AG04450 (cell line): ENCODE measurements at regions not wholly inside any gene's neighbourhood (a gene's known extent, or its start where the extent isn't known, plus 50 kb on each side); places are given as distances from the start of the nearest gene placed in this dataset.

Experiments used
- CTCF ChIA-PET: fragments of 300-600, 350-600 bp; formaldehyde crosslinking; extraction: SDS; loops from one replicate; lab custom pipeline; 2022; ENCODE audit warnings: antibody characterized with exemption, inconsistent platforms; lab: Charles Lee
- POLR2A ChIA-PET: fragments of 350-600 bp; formaldehyde crosslinking; extraction: SDS; loops from one replicate; lab custom pipeline; 2021; ENCODE audit warnings: antibody characterized with exemption, inconsistent platforms; lab: Yijun Ruan, JAX
- DNase-seq: peaks from one replicate; pipeline ENCODE4 v3.0.0-alpha.2; 2011; ENCODE audit warnings: low read depth, low spot score
- H3K27ac ChIP-seq: one replicate; pipeline ENCODE4 v1.5.1; 2012; ENCODE audit warnings: low read depth, low read length, control low read depth
- H3K27me3 ChIP-seq: one replicate; pipeline ENCODE4 v1.6.0; 2012; ENCODE audit warnings: low read length; ENCODE audit not compliant: control insufficient read depth, insufficient read depth
- H3K4me3 ChIP-seq: 2 replicates; pipeline ENCODE4 v1.5.1; 2011; ENCODE audit warnings: mild to moderate bottlenecking, low read depth, low read length, control low read depth
- H3K9me3 ChIP-seq: 2 replicates; pipeline ENCODE4 v1.5.1; 2012; ENCODE audit warnings: low read length; ENCODE audit not compliant: control insufficient read depth, insufficient read depth
- CTCF ChIP-seq: IDR thresholded peaks from 2 replicates; pipeline ENCODE4 v1.5.1; 2011; ENCODE audit warnings: low read depth, low read length, control low read depth, inconsistent platforms

- ChIA-PET CTCF (no interaction called here), POLR2A (no interaction called here)
- H3K4me3 ChIP-seq: no peak overlapping the region
- no peak for TF ChIP-seq CTCF
- no peaks in the 10 kb centered on the region for H3K27me3 ChIP-seq
- H3K9me3 ChIP-seq: peaks cover 3% of the 10 kb centered on the region; the same call in 1 of the 2 replicates
- no peak overlapping the region for H3K27ac ChIP-seq
- DNase-seq: no peak
Measured at GRCh38 chr5:60206234-60206633, 312.7 kb upstream of the PDE4D start.

- no peak for DNase-seq
- CTCF ChIA-PET: interaction anchor here (1.0 kb wide), 1 partner anchor 395 kb away, joined by 3 read pairs; no protein-coding TSS in a partner anchor
- no peaks in the 10 kb centered on the region for H3K27me3 ChIP-seq
Measured at GRCh38 chr5:60205071-60205470, 311.5 kb upstream of the PDE4D start.

GRCh38 chr5:60196385-60197113 lies 303.0 kb upstream of the PDE4D start:
- CTCF ChIA-PET: no interaction called here

More at GRCh38 chr5:60205071-60205470, 311.5 kb upstream of the PDE4D start:
- no peak overlapping the region for H3K4me3 ChIP-seq
- H3K9me3 ChIP-seq: no peaks in the 10 kb centered on the region
- POLR2A ChIA-PET: no interaction called here
- H3K27ac ChIP-seq: no peak overlapping the region
- no peak for TF ChIP-seq CTCF

GRCh38 chr5:60195551-60195950 lies 302.0 kb upstream of the PDE4D start:
- no peaks in the 10 kb centered on the region for H3K27me3 ChIP-seq
- ChIA-PET POLR2A (no interaction called here), CTCF (no interaction called here)
- DNase-seq: no peak
- H3K27ac ChIP-seq: no peak overlapping the region
- no peak for TF ChIP-seq CTCF
- no peak overlapping the region for H3K4me3 ChIP-seq
- no peaks in the 10 kb centered on the region for H3K9me3 ChIP-seq

More at GRCh38 chr5:60196385-60197113, 303.0 kb upstream of the PDE4D start:
- no peak overlapping the region for H3K4me3 ChIP-seq
- H3K9me3 ChIP-seq: no peaks in the 10 kb centered on the region
- TF ChIP-seq CTCF: no peak
- no peaks in the 10 kb centered on the region for H3K27me3 ChIP-seq
- POLR2A ChIA-PET: no interaction called here
- DNase-seq: peak; percentile 16
- H3K27ac ChIP-seq: no peak overlapping the region

GRCh38 chr5:60195083-60195482 lies 301.6 kb upstream of the PDE4D start:
- Histone ChIP-seq H3K4me3 (no peak overlapping the region), H3K27me3 (no peaks in the 10 kb centered on the region), H3K9me3 (no peaks in the 10 kb centered on the region), H3K27ac (no peak overlapping the region)
- no peak for DNase-seq
- TF ChIP-seq CTCF: no peak
- ChIA-PET CTCF (no interaction called here), POLR2A (no interaction called here)
